ENCODE measurements at regions not wholly inside any gene's neighbourhood (a gene's known extent, or its start where the extent isn't known, plus 50 kb on each side); places are given as distances from the start of the nearest gene placed in this dataset.
"Not testable (repeated sequence)": the region's sequence is repeated elsewhere in the genome, so short reads cannot be mapped to it uniquely, and the experiment has no call there.

DNA sequence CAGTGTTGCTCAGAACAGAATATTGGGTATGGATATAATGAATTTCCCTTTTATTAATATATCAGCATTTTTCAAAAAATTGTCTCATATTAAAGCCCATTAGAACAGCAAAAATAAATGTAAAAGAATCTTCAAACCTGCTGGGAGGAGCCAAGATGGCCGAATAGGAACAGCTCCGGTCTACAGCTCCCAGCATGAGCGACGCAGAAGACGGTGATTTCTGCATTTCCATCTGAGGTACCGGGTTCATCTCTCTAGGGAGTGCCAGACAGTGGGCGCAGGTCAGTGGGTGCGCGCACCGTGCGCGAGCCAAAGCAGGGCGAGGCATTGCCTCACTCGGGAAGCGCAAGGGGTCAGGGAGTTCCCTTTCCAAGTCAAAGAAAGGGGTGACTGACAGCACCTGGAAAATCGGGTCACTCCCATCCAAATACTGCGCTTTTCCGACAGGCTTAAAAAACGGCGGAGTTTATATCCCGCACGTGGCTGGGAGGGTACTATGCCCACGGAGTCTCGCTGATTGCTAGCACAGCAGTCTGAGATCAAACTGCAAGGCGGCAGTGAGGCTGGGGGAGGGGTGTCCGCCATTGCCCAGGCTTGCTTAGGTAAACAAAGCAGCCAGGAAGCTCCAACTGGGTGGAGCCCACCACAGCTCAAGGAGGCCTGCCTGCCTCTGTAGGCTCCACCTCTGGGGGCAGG lies 816.8 kb downstream of the TTLL7 start:
- DNase-seq (ENCODE audit: low read depth); in situ Hi-C loops (cut with HindIII; ENCODE audit: low pct_unique_long_range_greater_than_20kb, low sequenced_read_pairs): not testable (repeated sequence)

- DNase-seq (ENCODE audit: low read depth); in situ Hi-C loops (cut with HindIII; ENCODE audit: low pct_unique_long_range_greater_than_20kb, low sequenced_read_pairs): not testable (repeated sequence)
These were observed 818.3 kb downstream of the TTLL7 start for GRCh38 chr1:83180621-83181020.

GRCh38 chr1:83167634-83168033 lies 831.3 kb downstream of the TTLL7 start:
- in situ Hi-C loops (cut with HindIII; ENCODE audit: low pct_unique_long_range_greater_than_20kb, low sequenced_read_pairs) = not testable (repeated sequence)

GRCh38 chr1:83163879-83164475 lies 835.0 kb downstream of the TTLL7 start:
- DNase-seq (ENCODE audit: low read depth) = peak; percentile 10
- in situ Hi-C loops (cut with HindIII; ENCODE audit: low pct_unique_long_range_greater_than_20kb, low sequenced_read_pairs) = not testable (repeated sequence)

More at GRCh38 chr1:83167634-83168033, 831.3 kb downstream of the TTLL7 start:
- not testable (repeated sequence) for DNase-seq (ENCODE audit: low read depth)

- DNase-seq (ENCODE audit: low read depth); in situ Hi-C loops (cut with HindIII; ENCODE audit: low pct_unique_long_range_greater_than_20kb, low sequenced_read_pairs): not testable (repeated sequence)
These were observed 840.0 kb downstream of the TTLL7 start for GRCh38 chr1:83158924-83159323.

DNA sequence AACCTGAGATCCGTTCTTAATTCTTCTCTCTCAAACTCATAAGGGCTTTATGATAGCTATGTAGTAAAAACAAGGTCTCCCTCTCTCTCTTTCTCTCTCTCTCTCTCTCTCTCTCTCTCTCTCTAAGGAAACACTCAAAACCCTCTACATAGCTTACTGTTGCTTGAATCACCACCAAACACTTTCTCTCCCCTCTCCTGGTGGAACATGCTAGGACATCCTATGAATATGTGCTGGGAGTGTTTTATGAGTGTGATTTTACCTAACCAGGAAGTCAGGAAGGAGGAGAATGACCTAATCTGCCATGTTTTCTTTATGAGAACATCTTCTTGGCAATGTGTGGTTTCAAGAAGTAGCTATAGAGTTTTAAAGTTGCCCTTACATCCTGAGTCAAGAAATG lies 844.6 kb downstream of the TTLL7 start:
- in situ Hi-C loops (cut with HindIII; ENCODE audit: low pct_unique_long_range_greater_than_20kb, low sequenced_read_pairs) = not testable (repeated sequence)
- peak; percentile 14 for DNase-seq (ENCODE audit: low read depth)

- peak; percentile 22 for DNase-seq (ENCODE audit: low read depth)
- in situ Hi-C loops (cut with HindIII; ENCODE audit: low pct_unique_long_range_greater_than_20kb, low sequenced_read_pairs) = not testable (repeated sequence)
These were observed 847.6 kb downstream of the TTLL7 start for GRCh38 chr1:83151167-83151898.

DNA sequence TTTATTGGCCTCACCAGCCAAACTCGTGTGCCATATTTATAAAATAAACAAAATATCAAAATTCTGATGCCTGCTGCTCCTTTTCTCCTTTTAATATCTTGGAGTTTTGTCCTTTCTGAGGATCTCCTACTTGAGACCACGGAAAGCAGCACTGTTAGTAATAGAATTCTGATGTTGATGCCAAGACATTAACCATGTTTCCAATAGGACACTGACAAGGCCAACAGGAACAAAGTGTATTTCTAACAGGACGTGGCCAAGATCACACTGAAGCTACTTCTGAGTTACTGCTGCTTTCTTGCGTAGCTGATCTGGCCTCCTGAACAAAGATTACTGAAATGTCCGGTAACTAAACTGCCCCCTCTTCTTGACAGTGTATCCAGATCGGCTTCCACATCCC lies 848.5 kb downstream of the TTLL7 start:
- DNase-seq (ENCODE audit: low read depth); in situ Hi-C loops (cut with HindIII; ENCODE audit: low pct_unique_long_range_greater_than_20kb, low sequenced_read_pairs): not testable (repeated sequence)

GRCh38 chr1:83145820-83146219 lies 853.1 kb downstream of the TTLL7 start:
- in situ Hi-C loops (cut with HindIII; ENCODE audit: low pct_unique_long_range_greater_than_20kb, low sequenced_read_pairs); DNase-seq (ENCODE audit: low read depth): not testable (repeated sequence)

DNA sequence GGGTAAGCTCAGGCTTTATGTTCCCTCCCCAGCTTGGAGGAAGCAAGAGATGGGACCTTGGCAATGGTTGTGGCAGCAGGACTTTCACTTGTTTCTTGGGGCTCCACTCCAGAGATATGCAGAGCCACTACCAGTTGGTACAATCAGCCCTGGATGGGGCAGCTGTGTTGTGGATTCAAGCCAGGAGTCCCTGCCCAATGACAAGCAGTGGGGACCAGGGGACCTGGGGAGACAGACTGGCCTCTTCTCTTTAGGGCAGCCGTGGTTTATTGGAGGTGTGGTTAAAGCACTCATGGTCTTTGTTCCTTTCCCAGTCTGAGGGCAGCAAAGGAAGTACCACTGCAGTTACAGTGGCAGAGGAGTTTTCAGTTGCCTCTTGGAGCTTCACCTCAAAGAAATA lies 856.1 kb downstream of the TTLL7 start:
- DNase-seq (ENCODE audit: low read depth); in situ Hi-C loops (cut with HindIII; ENCODE audit: low pct_unique_long_range_greater_than_20kb, low sequenced_read_pairs): not testable (repeated sequence)

- in situ Hi-C loops (cut with HindIII; ENCODE audit: low pct_unique_long_range_greater_than_20kb, low sequenced_read_pairs); DNase-seq (ENCODE audit: low read depth): not testable (repeated sequence)
These were observed 863.3 kb downstream of the TTLL7 start for GRCh38 chr1:83135524-83136157.

DNA sequence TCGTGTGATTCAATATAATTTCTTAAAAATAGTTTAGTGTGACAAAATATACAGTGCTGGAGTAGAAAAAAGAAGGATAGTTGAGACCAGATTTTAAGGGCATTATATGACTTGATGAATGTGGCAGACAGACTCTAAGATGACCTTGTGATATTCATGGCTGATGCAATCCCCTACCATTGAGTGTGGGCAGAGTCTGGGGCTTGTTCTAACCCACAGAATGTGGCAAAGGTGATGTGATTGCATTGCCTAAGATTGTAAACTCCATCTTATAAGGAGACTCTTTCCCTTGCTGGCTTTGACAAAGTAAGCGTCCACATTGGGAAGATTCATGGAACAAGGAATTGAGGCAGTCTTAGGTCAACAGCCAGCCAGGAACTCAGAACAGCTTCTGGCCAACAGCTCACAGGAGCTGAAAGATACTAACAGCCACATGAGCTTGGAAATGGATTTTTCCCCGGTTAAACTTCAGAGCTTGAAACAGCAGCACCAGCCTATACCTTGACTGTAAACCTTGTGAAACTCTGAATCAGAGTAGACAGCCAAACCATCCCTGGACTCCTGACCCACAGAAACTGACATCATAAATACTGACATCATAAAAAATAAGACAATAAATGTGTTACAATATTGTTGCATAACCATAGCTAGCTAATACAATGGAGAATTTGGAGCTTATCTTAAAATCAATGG lies 864.5 kb downstream of the TTLL7 start:
- in situ Hi-C loops (cut with HindIII; ENCODE audit: low pct_unique_long_range_greater_than_20kb, low sequenced_read_pairs) = not testable (repeated sequence)

GRCh38 chr1:83131692-83131955 lies 867.3 kb downstream of the TTLL7 start:
- no peak for DNase-seq (ENCODE audit: low read depth)
- in situ Hi-C loops (cut with HindIII; ENCODE audit: low pct_unique_long_range_greater_than_20kb, low sequenced_read_pairs) = no loop called here

More for the DNA sequence above, 864.5 kb downstream of the TTLL7 start:
- DNase-seq (ENCODE audit: low read depth) = not testable (repeated sequence)

GRCh38 chr1:83130886-83131691 lies 867.8 kb downstream of the TTLL7 start:
- in situ Hi-C loops (cut with HindIII; ENCODE audit: low pct_unique_long_range_greater_than_20kb, low sequenced_read_pairs) = no loop called here
- DNase-seq (ENCODE audit: low read depth) = no peak

GRCh38 chr1:83129107-83129506 lies 869.8 kb downstream of the TTLL7 start:
- no peak for DNase-seq (ENCODE audit: low read depth)
- in situ Hi-C loops (cut with HindIII; ENCODE audit: low pct_unique_long_range_greater_than_20kb, low sequenced_read_pairs) = no loop called here

GRCh38 chr1:83125456-83125855 lies 873.5 kb downstream of the TTLL7 start:
- in situ Hi-C loops (cut with HindIII; ENCODE audit: low pct_unique_long_range_greater_than_20kb, low sequenced_read_pairs) = no loop called here
- DNase-seq (ENCODE audit: low read depth) = no peak

DNA sequence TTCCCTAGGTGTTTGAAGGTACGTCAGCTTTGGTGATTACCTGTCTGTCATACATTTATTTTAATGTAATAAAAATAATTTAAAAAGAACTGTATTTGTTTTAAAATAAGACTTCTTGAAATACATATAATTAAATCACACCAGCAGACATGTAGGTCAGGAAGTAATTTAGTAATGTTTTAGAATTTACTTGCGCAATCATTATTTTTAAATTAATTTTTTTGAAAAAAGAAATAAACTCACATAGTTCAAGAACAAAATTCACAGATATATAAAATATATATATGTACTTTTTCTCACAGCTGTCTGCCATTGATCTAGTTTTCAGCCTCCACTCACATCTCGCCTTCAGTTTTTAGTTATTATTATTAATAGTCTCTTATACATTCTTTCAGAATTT lies 875.9 kb downstream of the TTLL7 start:
- in situ Hi-C loops (cut with HindIII; ENCODE audit: low pct_unique_long_range_greater_than_20kb, low sequenced_read_pairs) = no loop called here
- DNase-seq (ENCODE audit: low read depth) = no peak

DNA sequence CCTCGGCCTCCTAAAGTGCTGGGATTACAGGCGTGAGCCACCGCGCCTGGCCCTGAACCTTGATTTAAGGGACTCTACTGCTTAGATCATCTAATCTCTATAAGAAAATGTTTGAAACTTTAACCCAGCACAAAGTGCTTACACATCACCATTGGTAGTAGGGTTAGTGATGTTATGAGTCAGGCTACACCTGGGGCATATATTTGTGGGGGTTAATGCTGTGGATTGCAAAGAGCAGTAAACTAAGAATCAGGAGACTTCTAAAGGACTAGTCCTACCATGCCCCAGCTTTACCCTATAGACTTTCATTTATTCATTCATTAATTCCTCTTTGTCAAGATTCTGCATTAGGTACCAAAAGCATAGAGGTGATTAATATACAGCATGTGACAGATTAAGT lies 880.5 kb downstream of the TTLL7 start:
- in situ Hi-C loops (cut with HindIII; ENCODE audit: low pct_unique_long_range_greater_than_20kb, low sequenced_read_pairs) = no loop called here

More for the DNA sequence above, 880.5 kb downstream of the TTLL7 start:
- DNase-seq (ENCODE audit: low read depth) = no peak

Measured in Caki2 (cell line).